ENCODE measurements at regions not wholly inside any gene's neighbourhood (a gene's known extent, or its start where the extent isn't known, plus 50 kb on each side); places are given as distances from the start of the nearest gene placed in this dataset.
"Not testable (repeated sequence)": the region's sequence is repeated elsewhere in the genome, so short reads cannot be mapped to it uniquely, and the experiment has no call there.

- H3K9me3 ChIP-seq, result peaks cover 18% of the 10 kb centered on the region
- no peak overlapping the region for H3K4me3 ChIP-seq
- ATAC-seq (no peak), DNase-seq (no peak)
- no peaks in the 10 kb centered on the region for H3K36me3 ChIP-seq (ENCODE audit: low read depth)
- intact Hi-C loops (cut with DNase I, micrococcal nuclease), result no loop called here
- H3K4me1 ChIP-seq (ENCODE audit: low read depth), result no peaks in the 10 kb centered on the region
- TF ChIP-seq CTCF (IDR thresholded peaks at IDR 0.05), result no peak
Observed at GRCh38 chr7:9718071-9718661, 1255.5 kb upstream of the PHF14 start.

GRCh38 chr7:9719303-9719702 lies 1254.4 kb upstream of the PHF14 start:
- intact Hi-C loops (cut with DNase I, micrococcal nuclease), result no loop called here
- no peak overlapping the region for H3K4me3 ChIP-seq
- H3K36me3 ChIP-seq (ENCODE audit: low read depth), result no peaks in the 10 kb centered on the region
- H3K9me3 ChIP-seq, result peaks cover 18% of the 10 kb centered on the region
- DNase-seq (no peak), ATAC-seq (no peak)
- H3K4me1 ChIP-seq (ENCODE audit: low read depth), result no peaks in the 10 kb centered on the region
- no peak for TF ChIP-seq CTCF (IDR thresholded peaks at IDR 0.05)

- peaks cover 15% of the 10 kb centered on the region for H3K9me3 ChIP-seq
- ATAC-seq (no peak), DNase-seq (no peak)
- no peak for TF ChIP-seq CTCF (IDR thresholded peaks at IDR 0.05)
- no peaks in the 10 kb centered on the region for H3K36me3 ChIP-seq (ENCODE audit: low read depth)
- H3K4me1 ChIP-seq (ENCODE audit: low read depth), result no peaks in the 10 kb centered on the region
- H3K4me3 ChIP-seq, result no peak overlapping the region
- intact Hi-C loops (cut with DNase I, micrococcal nuclease), result no loop called here
Observed at GRCh38 chr7:9719721-9720120, 1254.0 kb upstream of the PHF14 start.

- intact Hi-C loops (cut with DNase I, micrococcal nuclease); H3K36me3 ChIP-seq (ENCODE audit: low read depth); H3K4me3 ChIP-seq; H3K4me1 ChIP-seq (ENCODE audit: low read depth); ATAC-seq; DNase-seq: not testable (repeated sequence)
- peaks cover 34% of the 10 kb centered on the region for H3K9me3 ChIP-seq
Observed at GRCh38 chr7:9725940-9726663, 1247.6 kb upstream of the PHF14 start.

GRCh38 chr7:9726811-9727210 lies 1246.9 kb upstream of the PHF14 start:
- H3K9me3 ChIP-seq, result peaks cover 39% of the 10 kb centered on the region
- H3K36me3 ChIP-seq (ENCODE audit: low read depth); ATAC-seq; DNase-seq; intact Hi-C loops (cut with DNase I, micrococcal nuclease); H3K4me3 ChIP-seq; H3K4me1 ChIP-seq (ENCODE audit: low read depth): not testable (repeated sequence)

GRCh38 chr7:9727467-9727869 lies 1246.2 kb upstream of the PHF14 start:
- DNase-seq; intact Hi-C loops (cut with DNase I, micrococcal nuclease); ATAC-seq: not testable (repeated sequence)

GRCh38 chr7:9728014-9728657 lies 1245.5 kb upstream of the PHF14 start:
- DNase-seq; H3K4me3 ChIP-seq; ATAC-seq; intact Hi-C loops (cut with DNase I, micrococcal nuclease); H3K4me1 ChIP-seq (ENCODE audit: low read depth); H3K36me3 ChIP-seq (ENCODE audit: low read depth): not testable (repeated sequence)
- peaks cover 42% of the 10 kb centered on the region for H3K9me3 ChIP-seq

More at GRCh38 chr7:9727467-9727869, 1246.2 kb upstream of the PHF14 start:
- H3K9me3 ChIP-seq, result peaks cover 40% of the 10 kb centered on the region
- not testable (repeated sequence) for H3K4me3 ChIP-seq; H3K36me3 ChIP-seq (ENCODE audit: low read depth); H3K4me1 ChIP-seq (ENCODE audit: low read depth)
